Testis (tissue), 2 donors: ENCODE measurements at regions not wholly inside any gene's neighbourhood (a gene's known extent, or its start where the extent isn't known, plus 50 kb on each side); places are given as distances from the start of the nearest gene placed in this dataset.

Source experiments
- CTCF ChIP-seq, 3 experiments: fragments of 450-650 bp in 2 of 3; fragments of 200-600 bp in 1 of 3; sonication (generic) in 1 of 3; IDR thresholded peaks; one replicate each; pipeline ENCODE4 v1.5.1; 2016 to 2019; ENCODE audit warnings: antibody characterized with exemption in 3 of 3, mild to moderate bottlenecking in 2 of 3, moderate library complexity in 1 of 3
- POLR2A ChIP-seq: fragments of 450-650 bp; IDR thresholded peaks from one replicate; pipeline ENCODE4 v1.6.1; 2017; ENCODE audit warnings: antibody characterized with exemption, mild to moderate bottlenecking, moderate library complexity

- TF ChIP-seq CTCF (IDR thresholded peaks at IDR 0.05) (no peak), POLR2A (no peak)
These were observed 71.3 kb upstream of the EDEM3 start for GRCh38 chr1:184826001-184826400.
